SK-N-SH (cell line): ENCODE measurements at regions not wholly inside any gene's neighbourhood (a gene's known extent, or its start where the extent isn't known, plus 50 kb on each side); places are given as distances from the start of the nearest gene placed in this dataset.

ENCODE experiments used
- CTCF ChIA-PET: fragments of 300-600, 350-600 bp; formaldehyde crosslinking; extraction: SDS; loops from one replicate; lab custom pipeline; 2021; lab: Yijun Ruan, JAX
- POLR2A ChIA-PET: fragments of 350-600 bp; sonication (Branson Sonifier 250); formaldehyde crosslinking; extraction: SDS; loops from one replicate; lab custom pipeline; 2020; ENCODE audit warnings: antibody characterized with exemption, inconsistent platforms; lab: Yijun Ruan, JAX
- DNase-seq: peaks from one replicate; pipeline ENCODE4 v3.0.0; 2012
- H2AFZ ChIP-seq: fragments of 200-600 bp; sonication (generic); 2 replicates; pipeline ENCODE4 v1.8.1; 2016; ENCODE audit warnings: antibody characterized with exemption, mild to moderate bottlenecking, low read depth
- H3F3A ChIP-seq: fragments of 200-600 bp; sonication (generic); replicated peaks from 2 replicates; pipeline ENCODE3; 2016; ENCODE audit warnings: antibody characterized with exemption, mild to moderate bottlenecking; ENCODE audit not compliant: insufficient read depth
- H3K27ac ChIP-seq, 2 experiments: fragments of 200-500 bp in 1 of 2; fragments of 200-600 bp in 1 of 2; sonication (Bioruptor generic) in 1 of 2; sonication (generic), shearing (Covaris generic) in 1 of 2; 2 replicates each; pipeline versions ENCODE4 v1.5.1 to v1.6.1; 2014 to 2016; ENCODE audit warnings: low read depth in 2 of 2, inconsistent platforms in 1 of 2, low read length in 1 of 2, mild to moderate bottlenecking in 1 of 2, mixed read lengths in 1 of 2
- H3K27me3 ChIP-seq: fragments of 200-600 bp; sonication (generic), shearing (Covaris generic); 2 replicates; pipeline ENCODE4 v1.6.1; 2016; ENCODE audit warnings: mixed run types; ENCODE audit not compliant: insufficient read depth
- H3K36me3 ChIP-seq, 2 experiments: fragments of 200-500 bp in 1 of 2; fragments of 200-600 bp in 1 of 2; sonication (Bioruptor generic) in 1 of 2; sonication (generic) in 1 of 2; replicated peaks in 1 of 2; 2 replicates each; pipeline versions ENCODE3 to v1.5.1; 2014 to 2016; ENCODE audit warnings: low read length in 1 of 2, mild to moderate bottlenecking in 1 of 2; ENCODE audit not compliant: insufficient read depth in 2 of 2, control insufficient read depth in 1 of 2
- H3K4me1 ChIP-seq, 2 experiments: fragments of 200-500 bp in 1 of 2; fragments of 200-600 bp in 1 of 2; sonication (Bioruptor generic) in 1 of 2; sonication (generic), shearing (Covaris generic) in 1 of 2; 2 replicates each; pipeline versions ENCODE4 v1.5.1 to v1.6.1; 2014 to 2016; ENCODE audit warnings: low read depth in 1 of 2, low read length in 1 of 2, mixed run types in 1 of 2; ENCODE audit not compliant: insufficient read depth in 2 of 2, control insufficient read depth in 1 of 2
- H3K4me2 ChIP-seq: fragments of 200-600 bp; sonication (generic), shearing (Covaris generic); 2 replicates; pipeline ENCODE4 v1.6.1; 2017; ENCODE audit warnings: mixed run types
- H3K4me3 ChIP-seq, 2 experiments: fragments of 200-500 bp in 1 of 2; fragments of 200-600 bp in 1 of 2; sonication (Bioruptor generic) in 1 of 2; sonication (generic), shearing (Covaris generic) in 1 of 2; 2 replicates each; pipeline versions ENCODE4 v1.5.1 to v1.8.1; 2014 to 2016; ENCODE audit warnings: low read depth in 2 of 2, inconsistent platforms in 1 of 2, low read length in 1 of 2, mild to moderate bottlenecking in 1 of 2, mixed read lengths in 1 of 2, moderate library complexity in 1 of 2
- H3K79me2 ChIP-seq: fragments of 200-600 bp; sonication (generic); 2 replicates; pipeline ENCODE4 v1.8.1; 2017; ENCODE audit warnings: mild to moderate bottlenecking; ENCODE audit not compliant: insufficient read depth
- H3K9ac ChIP-seq: fragments of 200-600 bp; sonication (generic); 2 replicates; pipeline ENCODE4 v1.6.1; 2017; ENCODE audit warnings: mixed run types
- H3K9me2 ChIP-seq: fragments of 200-600 bp; sonication (generic); 2 replicates; pipeline ENCODE4 v1.6.1; 2017; ENCODE audit warnings: mixed run types
- H3K9me3 ChIP-seq: fragments of 200-600 bp; sonication (generic); 2 replicates; pipeline ENCODE4 v1.6.1; 2017; ENCODE audit warnings: mixed run types, mild to moderate bottlenecking, moderate library complexity
- H4K20me1 ChIP-seq: fragments of 200-600 bp; sonication (generic); 2 replicates; pipeline ENCODE4 v1.6.1; 2017; ENCODE audit warnings: mild to moderate bottlenecking, mixed run types; ENCODE audit not compliant: insufficient read depth
- CHD2 ChIP-seq: fragments of 150-350 bp; IDR thresholded peaks from 2 replicates; pipeline ENCODE4 v1.6.1; 2018; ENCODE audit warnings: low read length; ENCODE audit not compliant: partially characterized antibody
- ELF1 ChIP-seq: IDR thresholded peaks from 2 replicates; pipeline ENCODE4 v1.4.0; 2012
- FOXJ3 ChIP-seq: sonication (generic); formaldehyde crosslinking; IDR thresholded peaks from 2 replicates; pipeline ENCODE4 v1.5.1; 2020; ENCODE audit warnings: mild to moderate bottlenecking, missing genetic modification reagents
- FOXM1 ChIP-seq: IDR thresholded peaks from 2 replicates; pipeline ENCODE4 v1.4.0; 2012; ENCODE audit warnings: low read depth, mild to moderate bottlenecking
- JUND ChIP-seq: IDR thresholded peaks from 2 replicates; pipeline ENCODE4 v1.4.0; 2012
- MAX ChIP-seq: IDR thresholded peaks from 2 replicates; pipeline ENCODE4 v1.4.0; 2012; ENCODE audit warnings: low read depth
- MEF2A ChIP-seq: IDR thresholded peaks from 2 replicates; pipeline ENCODE4 v1.4.0; 2012; ENCODE audit warnings: low read depth, borderline replicate concordance
- NFIC ChIP-seq: IDR thresholded peaks from 2 replicates; pipeline ENCODE4 v1.4.0; 2012; ENCODE audit warnings: borderline replicate concordance
- NRF1 ChIP-seq: IDR thresholded peaks from 2 replicates; pipeline ENCODE4 v1.6.1; 2012; ENCODE audit warnings: low read depth, mild to moderate bottlenecking, low read length
- PBX3 ChIP-seq: IDR thresholded peaks from 2 replicates; pipeline ENCODE4; 2012
- REST ChIP-seq: IDR thresholded peaks from 2 replicates; pipeline ENCODE4 v1.6.1; 2012; ENCODE audit warnings: mild to moderate bottlenecking, low read depth, low read length, moderate library complexity
- SMC3 ChIP-seq: IDR thresholded peaks from 2 replicates; pipeline ENCODE4 v1.6.1; 2012; ENCODE audit warnings: low read depth, low read length, improper control_type of control experiment
- TCF12 ChIP-seq: IDR thresholded peaks from 2 replicates; pipeline ENCODE4 v1.4.0; 2012
- TEAD4 ChIP-seq: IDR thresholded peaks from 2 replicates; pipeline ENCODE4 v1.4.0; 2012; ENCODE audit warnings: mild to moderate bottlenecking, borderline replicate concordance; ENCODE audit not compliant: insufficient read depth
- USF1 ChIP-seq: IDR thresholded peaks from 2 replicates; pipeline ENCODE4 v1.4.0; 2012; ENCODE audit warnings: low read depth, borderline replicate concordance
- ZBTB33 ChIP-seq: IDR thresholded peaks from 2 replicates; pipeline ENCODE4 v1.4.0; 2012; ENCODE audit warnings: low read depth, borderline replicate concordance
- WGBS: methylation state at CpG from one replicate; pipeline ENCODE4 v1.1.6; 2017; ENCODE audit warnings: low lambda C conversion rate; 5-methylcytosine and 5-hydroxymethylcytosine counted together
- TF ChIP-seq, protein P1 (sequence below): fragments of 150-350 bp; IDR thresholded peaks from 2 replicates; pipeline ENCODE4 v1.6.1; 2017; ENCODE audit warnings: antibody characterized with exemption, low read length, low read depth, borderline replicate concordance

GRCh38 chr5:89260254-89260653 is 377.3 kb upstream of the MEF2C start (continued):
- no peak for TF ChIP-seq JUND
- TF ChIP-seq ZBTB33, result no peak
- TF ChIP-seq TCF12, result no peak
- no peak for TF ChIP-seq PBX3

- H3K9me2 ChIP-seq, result no peaks in the 10 kb centered on the region
- no peak for TF ChIP-seq FOXJ3 (CRISPR knock-in tag)
- TF ChIP-seq USF1, result peak; percentile 49; the same call in 1 of the 2 replicates
- no peak overlapping the region for H2AFZ ChIP-seq
- H3K36me3 ChIP-seq, result no peaks in the 10 kb centered on the region
- no peaks in the 10 kb centered on the region for H3K9me3 ChIP-seq
- CTCF ChIA-PET, result no interaction called here
- no peaks in the 10 kb centered on the region for H3K27me3 ChIP-seq
- H3K79me2 ChIP-seq, result no peaks in the 10 kb centered on the region
- no peak overlapping the region for H3K4me2 ChIP-seq
- H3F3A ChIP-seq, result no peaks in the 10 kb centered on the region
- POLR2A ChIA-PET, result no interaction called here
- no peak overlapping the region for H3K9ac ChIP-seq
- no peak overlapping the region for H3K27ac ChIP-seq
- no peaks in the 10 kb centered on the region for H4K20me1 ChIP-seq
- no peak for DNase-seq
- WGBS, result 78% methylated on average over 5 of the region's 5 CpGs
- H3K4me1 ChIP-seq, result no peaks in the 10 kb centered on the region; a peak in 1 of 4 replicates
- H3K4me3 ChIP-seq, result no peak overlapping the region
These were observed 373.0 kb upstream of the MEF2C start for GRCh38 chr5:89255845-89256463.

DNA sequence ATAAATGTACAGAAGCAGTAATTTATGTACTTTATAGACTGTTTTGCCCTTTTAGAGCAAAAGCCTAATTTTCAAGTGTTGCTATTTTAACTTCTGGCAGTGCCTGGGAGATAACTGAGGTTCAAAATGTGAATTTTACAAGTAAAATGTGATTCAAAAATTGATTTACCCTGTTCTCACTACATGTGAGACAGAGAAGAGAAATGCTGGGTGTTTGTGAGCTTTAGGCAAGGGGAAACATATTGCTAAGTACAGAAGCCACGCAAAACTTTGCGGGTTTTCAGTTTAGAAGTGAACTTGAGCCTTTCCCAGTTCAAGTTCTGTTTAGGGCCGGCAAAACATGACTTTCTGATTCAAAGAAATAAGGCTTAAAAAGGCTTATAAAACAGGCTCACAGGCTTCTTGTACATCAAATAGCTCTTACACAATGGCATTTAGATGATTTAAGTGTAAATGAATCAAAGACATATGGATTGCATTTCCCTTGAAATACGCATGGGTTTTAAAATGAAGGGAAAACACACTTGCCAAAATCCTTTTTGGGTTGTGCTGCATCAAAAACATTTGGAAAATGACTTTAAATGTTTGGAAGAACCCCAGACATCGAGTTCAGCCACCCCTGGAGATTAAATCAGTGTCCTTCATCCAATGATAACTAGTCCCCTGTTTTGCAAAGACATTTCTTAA is 370.8 kb upstream of the MEF2C start:
- Histone ChIP-seq H3F3A (no peaks in the 10 kb centered on the region), H3K79me2 (no peaks in the 10 kb centered on the region), H3K4me1 (no peaks in the 10 kb centered on the region; a peak in 1 of 4 replicates), H3K9me2 (no peaks in the 10 kb centered on the region), H3K9ac (no peak overlapping the region), H3K27ac (no peak overlapping the region), H2AFZ (peak overlapping the region; percentile 12; the same call in 1 of the 2 replicates), H4K20me1 (no peaks in the 10 kb centered on the region), H3K27me3 (no peaks in the 10 kb centered on the region), H3K36me3 (no peaks in the 10 kb centered on the region), H3K9me3 (no peaks in the 10 kb centered on the region), H3K4me2 (no peak overlapping the region), H3K4me3 (no peak overlapping the region)
- 59% methylated on average over 5 of the region's 5 CpGs for WGBS
- DNase-seq, result no peak
- ChIA-PET CTCF (no interaction called here), POLR2A (no interaction called here)
- TF ChIP-seq MAX, result no peak
- TF ChIP-seq FOXJ3 (CRISPR knock-in tag), result no peak
- no peak for TF ChIP-seq REST
- TF ChIP-seq FOXM1, result no peak
- no peak for TF ChIP-seq SMC3
- TF ChIP-seq TEAD4, result no peak
- no peak for TF ChIP-seq NFIC
- TF ChIP-seq NRF1, result no peak
- no peak for TF ChIP-seq ELF1
- TF ChIP-seq, protein P1, sequence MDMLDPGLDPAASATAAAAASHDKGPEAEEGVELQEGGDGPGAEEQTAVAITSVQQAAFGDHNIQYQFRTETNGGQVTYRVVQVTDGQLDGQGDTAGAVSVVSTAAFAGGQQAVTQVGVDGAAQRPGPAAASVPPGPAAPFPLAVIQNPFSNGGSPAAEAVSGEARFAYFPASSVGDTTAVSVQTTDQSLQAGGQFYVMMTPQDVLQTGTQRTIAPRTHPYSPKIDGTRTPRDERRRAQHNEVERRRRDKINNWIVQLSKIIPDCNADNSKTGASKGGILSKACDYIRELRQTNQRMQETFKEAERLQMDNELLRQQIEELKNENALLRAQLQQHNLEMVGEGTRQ, result no peak
- TF ChIP-seq MEF2A, result no peak
- TF ChIP-seq CHD2, result no peak
